GM21529 (cell line): ENCODE measurements at regions not wholly inside any gene's neighbourhood (a gene's known extent, or its start where the extent isn't known, plus 50 kb on each side); places are given as distances from the start of the nearest gene placed in this dataset.
"Not testable (repeated sequence)": the region's sequence is repeated elsewhere in the genome, so short reads cannot be mapped to it uniquely, and the experiment has no call there.

Experiments used
- ATAC-seq: cut with Tn5 transposase; IDR thresholded peaks from one replicate; pipeline ENCODE4 v1.9.1; 2021; ENCODE audit not compliant: unreplicated experiment

DNA sequence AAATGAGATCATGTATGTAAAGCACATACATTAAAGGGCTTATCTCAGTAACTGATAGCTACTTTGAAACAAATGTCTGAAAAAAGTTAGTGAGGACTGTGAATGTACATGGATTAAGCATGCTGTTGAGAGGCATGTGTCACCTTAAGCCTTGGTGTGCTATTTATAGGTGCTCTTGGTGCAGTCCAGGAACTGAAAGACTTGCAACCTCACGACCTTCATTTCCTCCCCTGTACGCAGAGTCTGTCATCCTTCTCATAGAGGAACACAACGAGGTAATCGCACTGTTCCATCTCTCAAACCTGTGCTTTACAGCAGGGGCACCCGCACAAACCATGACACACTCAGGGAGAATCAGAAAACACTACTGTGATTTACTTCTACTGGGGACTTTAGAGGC, 65.6 kb downstream of the UFM1 start:
- peak; percentile 98 for ATAC-seq

DNA sequence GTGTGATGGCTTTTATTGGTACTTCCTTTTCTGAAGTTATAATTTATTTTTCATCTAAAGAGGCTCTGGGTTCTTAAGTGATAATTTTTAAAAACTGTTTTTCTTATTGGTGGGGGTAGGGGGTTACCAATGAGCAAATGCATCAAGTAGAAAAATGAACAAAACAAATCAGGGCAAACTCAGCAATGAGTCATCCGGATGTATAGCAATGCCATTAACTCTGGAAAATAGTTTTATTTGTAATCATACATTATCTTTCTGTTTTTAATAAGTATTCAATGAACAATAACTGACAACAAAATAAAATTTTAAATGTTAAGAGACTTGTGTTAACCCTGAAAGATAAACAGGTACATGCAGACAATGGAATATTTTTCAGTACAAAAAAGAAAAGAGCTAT, 67.6 kb downstream of the UFM1 start:
- ATAC-seq: no peak

DNA sequence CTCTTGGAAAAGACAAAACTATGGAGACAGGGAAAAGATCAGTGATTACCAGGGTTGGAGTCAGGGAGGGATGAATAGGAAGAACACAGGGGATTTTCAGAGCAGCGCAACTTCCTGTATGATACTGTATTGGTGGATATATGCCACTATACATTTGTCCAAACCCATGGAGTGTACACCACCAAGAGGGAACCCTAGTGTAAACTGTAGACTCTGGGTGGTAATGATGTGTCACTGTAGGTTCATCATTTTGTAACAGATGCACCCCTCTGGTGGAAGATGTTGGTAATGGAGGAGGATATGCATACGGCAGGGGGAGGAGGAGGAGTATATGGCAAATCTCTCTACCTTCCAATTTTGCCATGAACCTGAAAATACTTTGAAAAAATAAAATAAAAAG, 68.1 kb downstream of the UFM1 start:
- peak; percentile 31 for ATAC-seq

DNA sequence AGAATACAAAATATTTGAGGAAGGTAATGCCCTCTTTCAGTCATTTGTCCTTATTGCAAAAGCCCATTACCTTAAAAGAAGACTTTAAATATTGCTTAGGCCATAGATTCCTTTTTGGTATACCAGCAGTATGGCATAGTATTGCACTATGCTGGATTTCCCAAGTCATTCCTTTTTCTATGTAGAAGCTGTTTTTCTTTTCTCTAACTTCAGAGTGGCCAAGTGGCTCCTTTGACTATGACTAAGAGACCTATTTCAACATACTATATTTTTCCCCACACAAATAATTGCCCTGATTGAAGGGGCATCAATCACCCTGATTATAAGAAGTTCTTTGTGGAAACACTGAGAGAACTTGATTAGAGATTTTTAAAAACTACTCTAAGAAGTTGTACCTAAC, 68.6 kb downstream of the UFM1 start:
- ATAC-seq: no peak

DNA sequence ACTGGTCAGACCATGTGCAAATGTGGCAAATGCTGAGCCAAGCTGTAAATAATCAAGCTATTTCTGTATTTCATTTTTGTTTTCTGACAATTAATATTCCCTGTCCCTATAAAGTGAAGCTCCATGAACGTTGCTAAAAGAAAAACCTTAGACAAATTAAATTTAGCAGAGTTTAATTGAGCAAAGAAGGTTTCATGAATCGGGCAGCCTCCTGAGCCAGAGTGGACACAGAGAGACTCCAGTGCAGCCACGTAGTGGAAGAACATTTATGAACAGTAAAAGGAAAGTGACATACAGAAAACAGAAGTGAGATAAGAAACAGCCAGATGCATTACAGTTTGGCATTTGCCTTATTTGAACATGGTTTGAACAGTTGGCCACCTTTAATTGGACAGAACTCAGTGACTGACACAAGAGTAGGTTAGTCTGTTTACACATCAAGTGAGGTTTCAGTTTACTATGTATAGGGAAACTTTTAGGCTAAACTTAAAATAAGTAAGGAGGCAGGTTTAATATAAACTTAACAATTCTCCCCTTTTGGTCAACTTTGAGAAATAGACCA, 69.7 kb downstream of the UFM1 start:
- ATAC-seq: peak; percentile 25

DNA sequence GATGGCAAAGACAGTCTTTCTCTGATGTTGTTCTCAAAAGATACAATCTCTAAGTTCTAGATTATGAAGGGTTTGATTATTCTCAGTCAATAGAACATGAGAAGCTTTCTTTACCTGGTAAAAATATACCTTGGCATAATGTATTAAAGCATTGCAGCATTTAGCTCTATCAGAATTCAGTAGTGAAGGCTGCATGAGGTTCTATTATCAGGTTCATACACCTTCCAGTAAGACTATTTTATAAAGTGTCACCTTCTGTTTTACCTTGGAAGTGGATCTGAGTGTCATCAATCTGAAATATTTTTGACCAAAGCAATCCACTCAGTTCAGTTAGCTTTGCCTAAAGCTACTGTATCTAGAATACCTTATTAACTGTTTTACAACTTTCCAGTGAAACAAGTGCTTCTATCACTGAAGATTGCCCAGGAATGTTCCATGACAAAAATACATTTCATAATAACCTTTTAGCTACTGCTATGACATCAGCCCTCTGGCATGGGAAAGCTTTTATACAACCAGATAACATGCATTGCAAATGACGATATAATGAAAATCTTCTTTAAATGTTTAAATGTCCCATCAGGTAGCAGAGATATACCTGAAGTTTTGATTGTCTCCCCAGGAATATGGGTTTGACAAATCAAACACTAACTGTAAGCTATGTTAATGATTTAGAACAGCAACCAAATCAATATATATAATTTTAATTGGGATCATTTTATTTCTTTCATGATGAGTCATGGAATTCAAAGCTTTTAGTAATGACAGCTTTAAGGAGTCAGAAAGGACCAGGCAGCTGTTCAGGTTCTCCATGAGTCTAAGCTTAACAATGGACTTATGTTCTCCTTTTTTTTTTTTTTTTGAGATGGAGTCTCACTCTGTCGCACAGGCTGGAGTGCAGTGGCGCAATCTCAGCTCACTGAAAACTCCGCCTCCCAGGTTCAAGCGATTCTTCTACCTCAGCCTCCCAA, 72.2 kb downstream of the UFM1 start:
- no peak for ATAC-seq

DNA sequence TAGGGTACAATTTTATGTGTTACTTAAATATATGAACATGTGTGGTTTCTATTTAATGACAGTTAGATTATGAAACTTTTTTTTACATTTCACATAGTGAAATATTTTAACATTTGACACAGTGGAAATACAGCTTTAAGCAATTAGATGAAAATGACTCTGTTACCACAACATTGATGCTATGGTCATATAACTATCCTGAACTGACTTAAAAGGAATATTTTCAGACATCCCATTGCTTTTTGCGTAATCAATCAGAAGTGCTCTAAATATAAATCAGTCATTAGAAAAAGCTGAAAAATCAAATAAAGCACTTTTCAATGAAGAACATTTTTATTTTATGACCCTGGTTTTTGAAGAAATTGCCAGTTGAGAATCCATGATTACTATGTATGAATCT, 80.3 kb downstream of the UFM1 start:
- no peak for ATAC-seq

DNA sequence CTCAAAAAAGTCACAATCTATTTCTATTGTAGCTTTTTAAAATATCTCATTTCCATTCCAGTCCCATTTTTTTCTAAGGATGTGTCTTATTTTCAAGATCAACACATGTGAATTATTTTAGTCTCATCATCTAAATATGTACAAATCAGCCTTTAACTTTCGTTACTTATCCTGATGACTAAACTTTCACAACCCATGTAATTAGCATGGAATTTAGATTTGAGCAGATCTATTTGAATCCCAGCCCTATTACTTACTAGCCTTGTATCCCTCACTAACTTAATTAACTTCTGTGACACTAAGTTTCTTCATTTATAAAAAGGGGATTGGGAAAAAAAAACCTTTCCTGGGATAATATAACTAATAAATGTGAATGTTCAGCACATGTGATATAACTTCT, 81.1 kb downstream of the UFM1 start:
- ATAC-seq: no peak

DNA sequence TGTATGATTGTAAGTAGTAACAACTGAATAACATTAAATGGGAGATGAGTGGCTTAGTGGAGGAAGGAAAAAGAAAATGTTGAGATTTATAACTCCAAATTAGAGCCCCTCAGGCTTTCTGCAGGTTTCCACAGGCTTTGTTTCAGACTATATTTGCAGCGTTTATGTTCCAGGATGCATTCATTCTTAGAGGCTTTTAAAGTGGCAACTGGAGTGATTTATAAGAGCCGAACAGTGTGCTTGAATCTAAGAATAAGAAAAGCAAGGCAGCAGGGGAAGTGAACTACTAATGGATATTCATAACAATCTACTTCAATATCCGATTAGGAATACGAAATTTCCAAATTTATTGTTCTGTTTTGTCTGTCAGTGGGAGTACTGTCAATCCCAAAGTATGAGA, 91.0 kb downstream of the UFM1 start:
- ATAC-seq: no peak

DNA sequence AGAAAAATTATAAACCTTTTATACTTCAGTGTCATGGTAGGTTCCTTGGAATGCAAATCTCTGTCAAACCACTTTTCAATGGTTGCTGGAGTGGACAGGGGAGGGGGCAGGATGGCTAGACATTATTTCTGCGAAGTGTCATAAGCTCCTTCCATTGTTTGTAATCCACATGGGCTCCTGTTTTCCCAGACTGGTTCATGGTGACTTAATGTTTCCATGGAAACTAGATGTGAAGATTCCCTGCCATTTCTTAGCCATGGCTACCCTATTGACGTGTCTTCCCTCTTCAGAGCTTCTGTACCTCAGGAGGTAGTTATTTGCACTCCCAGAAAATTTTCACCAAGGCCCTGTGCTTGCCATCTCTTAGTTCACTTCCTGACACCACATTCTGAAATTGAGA, 95.3 kb downstream of the UFM1 start:
- ATAC-seq: no peak

DNA sequence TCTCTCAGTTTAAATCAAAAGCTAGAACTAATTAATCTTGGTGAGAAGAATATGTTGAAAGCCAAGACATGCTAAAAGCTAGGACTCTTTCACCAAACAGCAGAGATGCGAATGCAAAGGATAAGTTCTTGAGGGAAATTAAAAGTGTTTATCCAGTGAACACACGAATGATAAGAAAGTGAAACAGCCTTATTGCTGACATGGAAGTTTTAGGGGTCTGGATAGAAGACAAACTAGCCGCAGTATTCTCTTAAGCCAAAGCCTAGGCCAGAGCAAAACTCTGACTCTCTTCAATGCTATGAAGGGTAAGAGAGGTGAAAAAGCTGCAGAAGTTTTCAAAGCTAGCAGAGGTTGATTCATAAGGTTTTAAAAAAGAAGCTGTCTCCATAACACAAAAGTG, 103.0 kb downstream of the UFM1 start:
- ATAC-seq: no peak

DNA sequence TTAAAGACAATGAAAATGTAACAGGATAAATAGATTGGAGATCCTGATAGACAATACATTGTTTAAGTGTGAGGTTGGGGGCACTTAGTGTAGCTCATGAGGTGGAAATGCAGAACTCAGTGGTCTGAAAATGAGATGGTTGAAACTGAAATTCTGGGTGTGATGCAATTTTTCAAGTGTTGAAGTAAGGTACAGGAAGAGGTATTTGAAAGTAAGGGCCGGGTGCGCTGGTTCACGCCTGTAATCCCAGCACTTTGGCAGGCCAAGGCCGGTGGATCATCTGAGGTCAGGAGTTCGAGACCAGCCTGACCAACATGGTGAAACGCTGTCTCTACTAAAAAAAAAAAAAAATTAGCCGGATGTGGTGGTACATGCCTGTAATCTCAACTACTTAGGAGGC, 113.0 kb downstream of the UFM1 start:
- ATAC-seq: no peak

DNA sequence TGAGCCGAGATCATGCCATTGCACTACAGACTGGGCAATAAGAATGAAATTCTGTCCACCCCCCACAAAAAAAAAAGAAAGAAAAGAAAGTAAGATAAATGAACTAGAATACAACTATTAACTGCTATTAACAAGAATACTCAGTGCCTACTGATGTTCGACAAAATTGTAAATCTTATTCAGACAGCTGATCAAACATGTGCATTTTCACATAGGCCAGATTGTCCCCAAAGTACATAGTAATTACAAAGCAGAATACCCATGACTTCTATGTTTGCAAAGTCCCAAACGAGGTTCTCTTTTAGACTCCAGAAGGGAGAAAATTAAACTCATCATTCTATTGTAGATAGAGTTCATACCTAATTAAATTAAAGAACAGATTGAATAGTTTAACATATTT, 113.4 kb downstream of the UFM1 start:
- no peak for ATAC-seq

DNA sequence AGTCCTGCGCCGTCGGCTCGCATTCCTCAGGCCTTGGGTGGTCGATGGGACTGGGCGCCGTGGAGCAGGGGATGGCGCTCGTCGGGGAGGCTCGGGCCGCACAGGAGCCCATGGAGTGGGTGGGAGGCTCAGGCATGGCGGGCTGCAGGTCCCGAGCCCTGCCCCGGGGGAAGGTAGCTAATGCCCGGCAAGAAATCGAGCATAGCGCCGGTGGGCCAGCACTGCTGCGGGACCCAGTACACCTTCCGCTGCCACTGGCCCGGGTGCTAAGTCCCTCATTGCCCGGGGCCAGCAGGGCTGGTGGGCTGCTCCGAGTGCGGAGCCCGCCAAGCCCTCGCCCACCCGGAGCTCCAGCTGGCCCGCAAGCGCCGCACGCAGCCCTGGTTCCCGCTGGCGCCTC, 122.8 kb downstream of the UFM1 start:
- not testable (repeated sequence) for ATAC-seq

DNA sequence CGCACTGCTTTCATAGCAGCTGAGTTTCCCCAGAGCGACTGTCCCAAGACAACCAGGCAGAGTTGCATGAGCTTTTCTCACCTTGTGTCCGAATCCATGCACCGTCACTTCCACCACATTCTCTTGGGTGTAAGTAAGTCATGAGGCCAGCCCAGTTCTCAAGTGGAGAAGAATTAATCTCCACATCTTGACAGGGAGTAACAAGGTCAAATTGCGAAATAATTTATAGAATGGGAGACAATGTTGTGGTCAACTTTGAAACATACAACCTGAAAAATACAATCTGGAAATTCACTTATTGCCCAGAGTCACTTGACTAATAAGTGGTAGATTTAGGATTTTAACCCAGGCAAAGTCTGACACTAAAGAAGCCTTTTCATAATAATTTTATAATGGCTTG, 123.7 kb downstream of the UFM1 start:
- no peak for ATAC-seq

DNA sequence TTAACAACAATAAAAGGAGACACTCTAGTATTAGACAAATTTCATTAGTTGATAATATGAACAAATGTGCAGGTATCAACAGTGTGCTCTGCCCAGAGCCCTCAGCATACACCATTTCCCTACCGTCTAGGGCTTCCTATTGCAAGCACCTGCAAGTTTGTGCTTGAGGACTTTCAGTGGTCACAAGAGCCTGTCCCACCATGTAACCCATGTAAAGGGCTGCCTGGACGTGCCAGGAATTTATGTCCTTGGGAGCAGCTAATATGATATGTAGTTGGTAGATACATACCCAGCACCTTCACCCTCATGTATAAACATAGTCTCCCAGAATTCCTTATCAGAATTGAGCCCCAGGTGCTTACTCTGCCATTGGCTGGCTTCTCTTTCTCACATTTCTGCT, 128.0 kb downstream of the UFM1 start:
- ATAC-seq: no peak

DNA sequence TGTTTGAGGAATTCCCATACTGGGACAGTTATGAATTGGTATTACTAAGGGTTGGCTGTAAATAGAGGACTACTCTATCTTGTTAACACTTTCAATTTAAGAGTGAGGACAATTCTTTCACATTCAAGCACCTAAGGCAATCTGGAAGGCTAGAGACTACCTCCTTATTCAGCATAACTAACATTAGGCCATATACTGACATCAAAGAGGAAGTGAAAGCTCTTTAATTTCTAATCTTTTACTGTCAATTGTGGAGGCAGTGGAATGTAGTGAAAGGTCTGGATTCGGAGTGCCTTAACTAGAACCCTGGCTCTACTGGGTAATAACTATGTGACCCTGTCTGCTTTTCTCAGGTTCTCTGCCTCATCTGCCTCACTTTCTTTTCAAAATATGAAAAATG, 134.0 kb downstream of the UFM1 start:
- ATAC-seq: no peak

DNA sequence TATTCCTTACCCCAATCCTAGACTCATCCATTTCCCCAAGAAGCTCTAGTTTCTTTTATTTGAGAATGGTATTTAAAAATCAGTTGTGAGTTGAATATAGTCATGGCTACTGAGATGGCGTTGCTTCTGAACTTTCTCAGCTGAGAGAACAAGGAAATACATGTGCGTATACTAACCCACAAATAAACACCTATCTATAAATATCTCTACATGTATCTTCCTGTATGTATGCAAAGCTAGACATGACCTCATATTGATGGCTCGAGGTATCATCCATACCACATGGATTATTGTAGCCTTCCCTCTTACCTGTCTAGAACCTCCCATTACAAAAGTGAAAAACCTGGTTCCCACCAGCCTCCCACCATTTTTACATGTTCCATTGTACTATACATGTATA, 141.0 kb downstream of the UFM1 start:
- no peak for ATAC-seq

DNA sequence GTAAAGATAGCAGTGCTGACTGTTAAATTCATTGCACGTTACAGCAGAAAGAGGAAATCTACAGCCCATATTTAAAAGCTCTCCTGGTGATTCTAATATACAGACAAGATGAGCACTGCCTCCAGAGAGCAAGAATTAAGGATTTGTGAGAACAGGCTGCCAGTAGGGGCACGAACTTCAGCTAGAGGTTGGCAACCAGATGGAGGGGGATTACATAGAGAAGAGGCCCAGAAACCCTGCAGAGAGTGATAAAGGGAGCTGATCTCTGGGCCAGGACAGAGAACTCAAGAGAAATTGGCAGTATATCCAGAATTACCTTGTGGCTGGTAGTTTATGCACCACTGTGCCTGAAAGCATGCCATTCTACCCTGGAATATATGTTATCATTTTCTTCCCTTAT, 144.8 kb downstream of the UFM1 start:
- ATAC-seq: no peak

DNA sequence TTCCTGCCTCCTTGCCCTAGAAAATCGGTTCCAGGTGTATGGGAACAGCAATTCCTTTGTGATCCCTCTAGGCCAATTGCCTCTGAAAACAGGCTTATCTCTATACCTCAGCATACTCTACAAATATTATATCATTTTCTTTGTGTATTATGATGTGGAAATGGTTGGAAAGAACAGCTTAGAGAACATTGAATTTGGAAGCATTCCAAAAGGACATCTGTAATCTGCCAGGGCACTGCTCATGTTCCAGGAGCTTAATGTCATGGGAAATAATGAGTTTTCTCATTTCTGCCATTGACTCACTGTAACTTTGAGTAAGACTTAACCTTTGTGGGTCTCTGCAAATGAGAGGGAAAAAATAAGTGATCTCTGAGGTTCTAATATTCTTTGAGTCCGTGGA, 147.3 kb downstream of the UFM1 start:
- ATAC-seq: no peak

DNA sequence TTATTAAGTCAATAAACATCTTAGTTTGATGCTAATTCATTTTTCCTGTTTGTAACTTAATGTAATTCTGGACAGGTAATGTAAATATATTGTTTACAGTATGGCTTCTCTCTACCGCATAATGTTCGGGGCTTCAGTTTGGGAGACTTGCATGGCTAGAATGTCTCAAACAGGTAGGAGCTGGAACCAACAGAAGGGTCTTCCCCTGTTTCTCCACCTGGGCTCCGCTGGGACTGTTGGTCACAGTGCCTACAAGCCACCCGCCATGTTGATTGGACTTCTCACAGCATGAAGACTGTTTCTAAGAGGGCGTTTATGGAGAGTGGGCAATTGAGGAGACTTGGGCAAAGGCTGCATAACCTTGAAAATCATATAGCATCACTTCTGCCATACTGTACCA, 148.6 kb downstream of the UFM1 start:
- no peak for ATAC-seq

DNA sequence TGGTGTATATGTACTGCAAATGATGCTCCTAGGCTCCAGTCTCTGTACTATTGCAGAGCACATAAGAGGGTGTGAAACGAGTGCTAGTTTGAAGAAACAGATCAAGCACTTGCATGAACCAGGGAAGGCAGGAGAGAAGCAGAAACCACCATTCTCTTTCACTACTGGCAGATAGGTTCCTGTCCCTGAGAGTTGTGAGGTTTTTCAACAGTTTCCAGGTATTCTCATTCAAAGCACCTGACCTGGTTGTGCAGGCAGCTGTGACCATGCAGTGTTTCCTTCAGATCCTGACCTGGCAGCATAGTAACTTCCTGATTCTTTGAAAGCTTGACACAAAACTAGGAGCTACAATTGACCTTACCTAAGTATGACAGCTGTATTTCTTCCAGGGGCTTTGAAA, 164.9 kb downstream of the UFM1 start:
- ATAC-seq: no peak

DNA sequence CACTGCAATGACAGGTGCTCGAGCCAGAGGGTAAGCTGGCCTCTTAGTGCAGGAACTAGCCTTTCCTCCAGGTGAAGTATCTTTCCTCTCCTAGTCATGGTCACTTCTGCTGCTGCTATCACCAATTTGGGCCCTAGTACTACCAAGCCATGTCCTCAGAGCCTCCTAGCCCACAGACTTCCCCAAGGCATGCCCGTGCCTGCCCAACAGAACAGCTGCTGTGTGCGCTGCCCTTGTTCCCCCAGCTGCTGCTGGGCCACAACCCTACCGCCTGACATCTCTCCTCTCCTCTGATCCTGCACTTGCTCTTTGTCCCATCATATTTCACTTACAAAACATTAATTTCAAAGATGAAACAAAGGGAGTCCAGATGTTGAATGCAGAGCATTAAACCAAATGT, 168.5 kb upstream of the FREM2 start:
- no peak for ATAC-seq
